ENCODE measurements at regions not wholly inside any gene's neighbourhood (a gene's known extent, or its start where the extent isn't known, plus 50 kb on each side); places are given as distances from the start of the nearest gene placed in this dataset.

DNA sequence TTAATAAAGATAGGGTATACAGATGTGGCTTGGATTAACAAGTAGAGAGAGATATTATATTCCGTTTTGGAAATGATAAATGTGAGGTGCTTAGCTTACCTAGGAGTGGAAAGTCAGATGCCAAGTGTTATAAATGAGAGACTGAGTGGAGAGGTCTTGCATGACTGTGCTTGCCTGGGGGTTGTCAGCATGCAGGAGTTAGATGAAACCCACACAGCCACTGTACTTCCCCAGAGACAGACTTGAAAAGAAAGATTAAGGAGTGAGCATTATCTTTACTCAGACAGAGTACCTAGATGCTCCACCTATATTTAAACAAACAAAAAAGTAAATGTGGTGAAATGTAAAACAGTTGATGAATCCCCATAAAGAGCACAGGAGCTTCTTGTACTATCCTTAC, 482.7 kb downstream of the RIT2 start:
- DNase-seq (ENCODE audit: low spot score), result no peak

DNA sequence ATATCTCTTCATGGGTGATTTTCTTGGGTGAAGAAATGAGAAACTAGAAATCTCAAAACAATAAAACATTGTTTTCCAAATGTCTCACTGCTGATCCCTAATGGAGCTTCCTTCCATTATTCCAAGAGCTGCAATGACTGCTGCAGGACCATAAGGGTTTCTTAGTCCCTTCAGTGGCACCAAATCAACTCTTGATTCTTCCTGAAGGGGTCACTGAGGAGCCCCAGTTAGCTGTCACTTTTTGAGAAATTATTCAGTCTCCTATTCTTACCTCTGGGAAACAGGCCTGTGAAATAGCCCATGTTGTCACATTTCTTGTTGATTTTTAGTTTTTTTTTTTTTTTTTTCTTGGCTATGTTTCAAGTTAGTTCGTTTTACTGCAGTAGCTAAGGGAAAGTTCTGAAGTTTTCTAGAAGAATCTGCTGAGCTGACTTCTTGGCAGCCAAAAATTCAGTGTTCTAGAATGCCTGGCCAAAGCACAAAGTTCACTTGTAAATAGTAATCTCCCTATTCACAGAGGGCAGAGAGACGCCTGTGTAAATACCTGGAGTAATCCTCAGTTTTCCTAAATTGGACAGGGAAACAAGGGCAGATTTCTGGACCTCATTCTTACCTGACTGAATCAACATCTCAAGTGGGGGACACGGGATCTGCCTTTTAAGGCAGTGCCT, 480.0 kb downstream of the RIT2 start:
- DNase-seq (ENCODE audit: low spot score), result no peak

DNA sequence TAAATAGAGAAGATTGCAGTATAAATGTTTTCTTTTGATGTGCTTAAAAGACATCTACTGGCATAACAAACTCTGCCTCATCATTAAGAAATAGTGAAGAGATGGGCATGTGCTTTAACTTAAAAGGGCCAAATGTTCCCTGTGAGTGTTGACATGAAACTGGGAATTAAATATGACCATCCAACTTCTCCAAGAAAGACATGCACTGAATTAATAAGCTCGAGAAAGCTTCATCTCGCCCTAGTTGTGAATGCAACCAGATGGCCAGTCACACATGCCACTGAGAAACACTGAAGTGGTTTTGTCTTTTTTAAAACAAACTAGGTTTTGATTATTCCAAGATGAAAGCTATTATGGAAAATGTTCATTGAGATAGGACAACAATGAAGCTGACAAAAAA, 479.2 kb downstream of the RIT2 start:
- DNase-seq (ENCODE audit: low spot score), result no peak

DNA sequence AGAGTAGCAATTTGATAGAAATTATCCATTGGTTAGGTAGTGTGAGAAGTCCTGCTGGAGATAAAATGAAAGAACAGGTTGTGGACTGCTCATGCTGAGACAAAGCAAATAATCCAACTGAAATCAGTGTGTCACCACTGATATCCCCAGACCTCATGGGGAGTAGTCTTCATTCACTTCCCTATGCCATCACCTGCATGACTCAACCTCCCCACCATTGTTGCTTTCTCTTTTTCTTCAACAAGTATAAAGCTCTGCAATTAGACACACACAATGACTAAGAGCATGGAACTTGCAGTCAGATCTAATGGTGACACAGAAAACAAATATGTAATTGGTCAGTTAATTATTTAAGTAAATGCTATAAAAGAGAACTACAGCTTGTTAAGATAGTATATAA, 475.3 kb downstream of the RIT2 start:
- DNase-seq (ENCODE audit: low spot score), result no peak

DNA sequence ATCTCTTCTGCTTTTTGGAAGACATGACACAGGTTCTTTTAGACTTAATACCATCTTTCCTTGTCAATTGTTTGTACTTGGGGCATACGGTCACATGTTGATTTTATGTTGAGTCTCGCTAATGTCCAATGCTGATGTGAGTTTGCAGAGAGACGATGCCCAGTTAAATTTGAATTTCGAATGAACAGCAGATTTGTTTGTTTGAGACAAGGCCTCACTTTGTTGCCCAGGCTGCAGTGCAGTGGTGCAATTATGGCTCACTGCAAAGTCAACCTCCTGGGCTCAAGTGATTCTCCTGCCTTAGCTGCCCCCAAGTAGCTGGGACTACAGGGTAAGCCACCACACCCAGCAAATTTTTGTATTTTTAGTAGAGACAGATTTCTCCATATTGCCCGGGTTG, 473.5 kb downstream of the RIT2 start:
- no peak for DNase-seq (ENCODE audit: low spot score)

DNA sequence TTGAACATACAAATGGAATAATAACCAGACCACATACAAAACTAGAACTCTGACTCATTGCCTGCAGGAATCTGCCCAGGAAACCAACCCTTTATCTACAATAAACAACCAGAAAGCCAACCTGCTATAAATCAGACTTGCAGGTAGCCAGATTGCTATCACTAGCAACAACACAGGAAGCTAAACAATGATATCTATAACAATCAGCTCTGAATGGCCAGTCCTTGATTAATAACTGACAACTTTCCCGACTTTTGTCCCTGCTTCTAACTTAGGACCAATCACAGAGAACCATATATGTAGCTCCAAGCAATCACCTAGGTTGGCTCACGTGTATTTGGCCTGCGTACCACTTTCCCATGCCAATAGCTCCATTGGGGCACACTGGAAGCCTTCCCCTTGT, 470.8 kb downstream of the RIT2 start:
- no peak for DNase-seq (ENCODE audit: low spot score)

DNA sequence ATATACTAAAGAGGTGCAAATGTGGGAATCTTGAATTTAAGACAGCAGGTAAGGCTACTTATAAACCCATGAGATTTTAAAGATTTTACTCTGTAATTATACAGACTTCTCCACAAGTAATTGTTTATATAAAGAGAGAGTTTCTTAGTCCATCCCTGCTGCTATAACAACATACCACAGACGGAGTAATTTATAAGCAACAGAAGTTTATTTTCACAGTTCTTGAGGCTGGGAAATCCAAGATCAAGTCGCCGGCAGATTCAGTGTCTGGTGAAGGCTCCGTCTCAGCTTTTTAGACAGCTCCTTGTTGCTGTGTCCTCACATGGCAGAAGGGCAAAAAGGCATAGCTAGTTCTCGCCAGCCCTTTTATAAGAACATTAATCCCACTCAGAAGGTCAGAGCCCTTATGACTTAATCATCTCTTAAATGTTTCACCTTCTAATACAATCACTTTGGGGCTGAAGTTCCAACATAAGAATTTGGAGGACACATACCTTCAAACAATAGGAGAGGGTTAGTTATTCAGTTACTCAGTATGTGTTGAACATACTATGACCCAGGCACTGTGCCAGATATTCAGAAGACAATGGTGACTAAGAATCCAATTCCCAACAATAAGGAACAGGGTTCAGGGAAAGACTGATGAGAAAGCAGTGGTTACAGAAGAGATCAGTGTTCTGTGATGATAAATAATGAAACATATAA, 466.0 kb downstream of the RIT2 start:
- DNase-seq (ENCODE audit: low spot score), result no peak

DNA sequence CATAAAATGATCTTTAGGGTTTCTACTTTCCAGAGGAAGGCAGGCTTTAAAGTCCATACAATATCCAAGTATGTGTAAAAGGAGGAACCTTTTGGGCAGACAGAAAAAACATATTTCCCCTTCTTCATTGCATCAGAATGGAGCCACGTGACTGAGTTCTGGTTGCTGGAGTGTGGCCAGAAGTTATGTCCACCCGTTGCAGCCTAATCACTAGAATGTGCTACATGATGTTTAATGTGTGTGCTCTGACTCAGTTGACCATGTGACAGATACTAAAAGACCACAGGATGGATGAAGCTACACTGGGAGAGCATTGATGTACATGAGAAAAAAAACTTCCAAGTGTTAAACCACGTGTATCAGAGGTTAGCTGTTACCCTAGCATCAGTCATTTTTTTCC, 460.9 kb downstream of the RIT2 start:
- no peak for DNase-seq (ENCODE audit: low spot score)

DNA sequence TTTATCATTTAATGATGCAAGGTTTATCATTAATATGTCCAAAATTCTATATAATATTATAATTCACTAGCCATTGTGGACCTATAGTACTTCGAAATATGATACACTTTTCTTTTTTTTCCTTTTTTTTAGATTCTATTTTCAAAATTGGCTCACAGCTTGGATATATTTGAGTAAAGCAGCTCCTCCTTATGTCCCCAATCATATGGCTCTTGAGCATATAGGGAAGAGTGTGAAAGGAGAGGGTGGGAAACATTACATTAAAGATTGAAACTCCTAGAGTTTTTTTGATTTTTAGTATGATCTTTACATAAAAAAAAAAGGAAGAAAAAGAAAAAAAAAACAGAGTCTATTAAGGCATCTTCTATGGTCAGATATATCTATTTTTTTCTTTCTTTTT, 457.9 kb downstream of the RIT2 start:
- DNase-seq (ENCODE audit: low spot score), result no peak

DNA sequence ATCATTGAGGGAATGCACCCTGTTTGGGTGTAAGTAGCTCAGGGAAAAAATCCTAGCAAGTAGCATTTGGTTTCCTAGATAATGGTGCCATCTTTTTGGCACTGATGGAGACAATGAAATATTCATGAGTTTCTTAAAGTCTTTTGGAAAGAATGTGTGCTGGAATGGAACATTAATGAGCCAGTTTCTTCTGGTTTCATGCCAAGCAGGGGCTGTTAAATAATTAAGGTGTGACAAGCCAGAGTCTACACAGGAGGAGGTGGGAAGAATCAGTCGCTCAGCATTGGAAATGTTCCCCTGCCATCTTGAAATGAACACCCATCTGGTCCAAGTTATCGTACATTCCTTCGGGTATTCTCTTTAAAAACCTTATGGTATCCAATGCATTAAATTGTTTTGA, 457.3 kb downstream of the RIT2 start:
- DNase-seq (ENCODE audit: low spot score), result no peak

DNA sequence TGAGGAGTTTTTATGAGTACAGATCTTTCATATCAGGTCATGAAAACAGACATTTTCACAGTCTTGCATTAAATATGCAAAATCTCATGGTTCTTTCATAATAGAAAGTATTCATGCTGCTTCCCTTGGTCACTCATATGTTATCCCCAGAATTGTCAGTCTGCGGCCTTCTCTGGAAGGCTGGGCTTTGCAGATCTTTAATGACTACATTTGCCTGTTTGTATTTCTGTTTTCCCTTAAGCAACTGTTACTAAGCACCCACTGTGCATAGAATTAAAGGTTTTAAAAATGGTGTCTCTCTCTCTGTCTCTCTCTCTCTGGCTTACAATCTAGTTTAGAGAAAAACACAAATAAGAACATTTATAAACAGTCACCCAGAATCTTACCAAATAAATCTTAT, 456.3 kb downstream of the RIT2 start:
- no peak for DNase-seq (ENCODE audit: low spot score)

DNA sequence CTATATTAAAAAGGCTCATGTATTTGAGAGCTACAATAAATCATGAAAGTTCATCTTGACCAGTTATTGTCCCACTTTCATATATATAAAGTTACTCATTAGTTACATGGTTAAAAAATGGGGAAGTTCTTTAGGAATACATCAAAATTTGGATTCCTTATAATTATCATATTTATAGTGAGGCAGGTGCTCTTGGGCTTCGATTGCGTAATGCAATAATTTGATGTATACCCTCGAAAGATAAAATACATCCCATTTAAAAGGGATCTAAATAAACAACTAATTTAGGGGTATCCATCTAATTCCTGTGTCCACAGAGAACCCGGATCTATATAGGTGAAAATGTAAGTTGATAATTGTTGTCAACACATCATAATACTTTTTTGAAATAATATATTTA, 444.6 kb downstream of the RIT2 start:
- no peak for DNase-seq (ENCODE audit: low spot score)

DNA sequence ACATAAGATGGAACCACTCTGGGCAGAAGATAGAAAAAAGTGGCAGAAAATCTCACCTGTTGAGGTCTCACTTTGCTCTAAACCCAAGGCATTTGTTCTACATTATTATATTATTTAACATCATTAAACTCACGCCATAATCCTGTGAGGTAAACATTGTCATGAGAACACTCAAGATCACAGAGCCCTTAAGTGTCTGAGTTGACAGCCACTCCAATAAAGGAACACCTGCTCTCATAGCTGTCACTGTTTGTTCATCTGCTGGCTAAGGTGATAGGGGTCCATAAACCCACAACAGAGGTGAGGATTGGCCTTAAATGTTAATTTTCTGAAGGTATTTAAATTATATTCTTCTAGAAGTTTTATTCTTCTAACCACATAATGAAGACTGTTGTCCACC, 439.7 kb downstream of the RIT2 start:
- no peak for DNase-seq (ENCODE audit: low spot score)

DNA sequence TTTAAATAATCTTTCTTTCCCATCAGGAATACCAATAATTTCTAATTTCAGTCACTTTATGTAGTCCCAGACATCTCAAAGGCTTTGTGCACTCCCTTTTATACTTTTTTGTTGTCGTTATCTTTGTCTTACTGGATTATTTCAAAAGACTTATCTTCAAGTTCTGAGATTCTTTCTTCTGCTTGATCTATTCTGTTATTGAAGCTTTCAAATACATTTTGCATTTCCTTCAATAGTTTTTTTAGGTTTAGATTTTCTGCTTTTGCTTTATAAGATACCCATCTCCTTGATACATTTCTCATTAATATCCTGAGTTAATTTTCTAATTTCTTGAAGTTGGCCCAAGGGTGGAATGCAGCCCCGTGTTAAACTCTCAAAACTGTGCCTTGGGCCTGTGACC, 432.4 kb downstream of the RIT2 start:
- no peak for DNase-seq (ENCODE audit: low spot score)

DNA sequence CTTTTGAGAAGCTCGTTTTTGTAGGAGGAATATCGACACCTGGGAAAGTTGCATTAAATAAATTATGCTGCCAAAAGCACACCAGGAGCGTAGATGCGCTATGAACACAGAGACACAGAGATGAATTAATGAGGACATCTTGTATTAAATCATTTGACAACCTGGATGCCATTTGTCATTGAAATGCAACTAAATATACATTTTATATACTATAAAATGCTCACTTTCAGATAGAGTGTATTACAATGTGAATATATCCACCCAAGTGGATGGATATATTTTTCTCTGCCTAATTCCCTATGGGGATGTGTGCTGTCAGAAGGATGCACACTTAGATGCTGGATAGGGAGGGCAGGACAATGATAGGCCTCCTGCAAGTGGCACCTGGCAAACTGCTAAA, 426.2 kb downstream of the RIT2 start:
- DNase-seq (ENCODE audit: low spot score), result no peak
